Esophagus muscularis mucosa (tissue), 4 donors: ENCODE measurements at regions not wholly inside any gene's neighbourhood (a gene's known extent, or its start where the extent isn't known, plus 50 kb on each side); places are given as distances from the start of the nearest gene placed in this dataset.

Experiments used
- DNase-seq: peaks from one replicate; pipeline ENCODE4 v3.0.0-alpha.2; 2017; ENCODE audit errors: extremely low spot score
- H3K27ac ChIP-seq, 4 donors: fragments of 200-600 bp; sonication (generic); replicated peaks in 1 of 4; 1 replicate in 3 of 4; 2 replicates in 1 of 4; pipeline ENCODE4 v1.5.1; 2016 to 2019; ENCODE audit warnings: mild to moderate bottlenecking in 1 of 4
- H3K27me3 ChIP-seq, 4 donors: fragments of 200-600 bp; sonication (generic); one replicate each; pipeline versions ENCODE4 v1.5.1 to v1.6.0; 2016 to 2019
- H3K36me3 ChIP-seq, 4 donors: fragments of 200-600 bp; sonication (generic); one replicate each; pipeline ENCODE4 v1.5.1; 2016 to 2019
- H3K4me1 ChIP-seq, 4 donors: fragments of 200-600 bp; sonication (generic); one replicate each; pipeline ENCODE4 v1.5.1; 2016 to 2019
- H3K4me3 ChIP-seq, 4 donors: fragments of 200-600 bp; sonication (generic); 1 replicate in 2 of 4; 2 replicates in 2 of 4; pipeline ENCODE4 v1.5.1; 2016 to 2019; ENCODE audit warnings: mild to moderate bottlenecking in 4 of 4, moderate library complexity in 1 of 4
- H3K9me3 ChIP-seq, 4 donors: fragments of 200-600 bp; sonication (generic); 1 replicate in 3 of 4; 2 replicates in 1 of 4; pipeline ENCODE4 v1.5.1; 2016 to 2019
- EP300 ChIP-seq: sonication (generic); formaldehyde crosslinking; IDR thresholded peaks from one replicate; pipeline ENCODE4 v1.6.1; 2017; ENCODE audit warnings: antibody characterized with exemption
- POLR2A ChIP-seq: fragments of 450-650 bp; IDR thresholded peaks from one replicate; pipeline ENCODE4 v1.6.1; 2017; ENCODE audit warnings: antibody characterized with exemption, moderate library complexity, mild to moderate bottlenecking, low read depth
- WGBS: methylation state at CpG from one replicate; pipeline ENCODE4 v1.1.5; 2018; 5-methylcytosine and 5-hydroxymethylcytosine counted together
- intact Hi-C: fragments of 100-400 bp; cut with DNase I; formaldehyde crosslinking; loops from one replicate; pipeline ENCODE4 v1.15.1; 2023
- TF ChIP-seq, protein P1 (sequence below), 3 experiments: fragments of 200-600 bp in 2 of 3; fragments of 450-650 bp in 1 of 3; sonication (generic) in 2 of 3; IDR thresholded peaks; one replicate each; pipeline ENCODE4 v1.5.1; 2017 to 2019; ENCODE audit warnings: antibody characterized with exemption in 3 of 3, mild to moderate bottlenecking in 2 of 3, moderate library complexity in 1 of 3

DNA sequence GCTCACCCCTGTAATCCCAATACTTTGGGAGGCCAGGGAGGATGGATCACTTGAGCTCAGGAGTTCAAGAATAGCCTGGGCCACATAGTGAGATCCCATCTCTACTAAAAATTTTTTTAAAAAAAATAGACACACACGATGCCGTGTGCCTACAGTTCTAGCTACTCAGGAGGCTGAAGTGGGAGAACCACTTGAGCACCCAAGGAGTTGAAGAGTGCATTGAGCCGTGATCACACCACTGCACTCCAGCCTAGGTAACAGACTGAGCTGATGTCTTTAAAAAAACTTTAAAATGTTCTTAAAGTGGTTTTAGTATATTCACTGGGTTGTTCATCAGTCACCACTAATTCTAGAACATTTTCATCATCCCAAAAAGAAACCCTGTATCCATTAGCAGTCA, 51.9 kb upstream of the RNF38 start:
- Histone ChIP-seq H3K4me3 (no peak overlapping the region), H3K27ac (no peak overlapping the region), H3K36me3 (no peaks in the 10 kb centered on the region), H3K9me3 (no peaks in the 10 kb centered on the region), H3K4me1 (peaks cover 0 to 24% (median 13%) of the 10 kb centered on the region in 4 donors), H3K27me3 (no peaks in the 10 kb centered on the region)
- intact Hi-C loops, result loop anchor here (2.0 kb wide), 1 partner anchor 43 kb away; no protein-coding TSS in a partner anchor
- TF ChIP-seq, protein P1, sequence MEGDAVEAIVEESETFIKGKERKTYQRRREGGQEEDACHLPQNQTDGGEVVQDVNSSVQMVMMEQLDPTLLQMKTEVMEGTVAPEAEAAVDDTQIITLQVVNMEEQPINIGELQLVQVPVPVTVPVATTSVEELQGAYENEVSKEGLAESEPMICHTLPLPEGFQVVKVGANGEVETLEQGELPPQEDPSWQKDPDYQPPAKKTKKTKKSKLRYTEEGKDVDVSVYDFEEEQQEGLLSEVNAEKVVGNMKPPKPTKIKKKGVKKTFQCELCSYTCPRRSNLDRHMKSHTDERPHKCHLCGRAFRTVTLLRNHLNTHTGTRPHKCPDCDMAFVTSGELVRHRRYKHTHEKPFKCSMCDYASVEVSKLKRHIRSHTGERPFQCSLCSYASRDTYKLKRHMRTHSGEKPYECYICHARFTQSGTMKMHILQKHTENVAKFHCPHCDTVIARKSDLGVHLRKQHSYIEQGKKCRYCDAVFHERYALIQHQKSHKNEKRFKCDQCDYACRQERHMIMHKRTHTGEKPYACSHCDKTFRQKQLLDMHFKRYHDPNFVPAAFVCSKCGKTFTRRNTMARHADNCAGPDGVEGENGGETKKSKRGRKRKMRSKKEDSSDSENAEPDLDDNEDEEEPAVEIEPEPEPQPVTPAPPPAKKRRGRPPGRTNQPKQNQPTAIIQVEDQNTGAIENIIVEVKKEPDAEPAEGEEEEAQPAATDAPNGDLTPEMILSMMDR (IDR thresholded peaks at IDR 0.05), result no peak
- TF ChIP-seq POLR2A, result no peak
- DNase-seq, result no peak
- WGBS, result 96% methylated on average over 3 of the region's 3 CpGs

DNA sequence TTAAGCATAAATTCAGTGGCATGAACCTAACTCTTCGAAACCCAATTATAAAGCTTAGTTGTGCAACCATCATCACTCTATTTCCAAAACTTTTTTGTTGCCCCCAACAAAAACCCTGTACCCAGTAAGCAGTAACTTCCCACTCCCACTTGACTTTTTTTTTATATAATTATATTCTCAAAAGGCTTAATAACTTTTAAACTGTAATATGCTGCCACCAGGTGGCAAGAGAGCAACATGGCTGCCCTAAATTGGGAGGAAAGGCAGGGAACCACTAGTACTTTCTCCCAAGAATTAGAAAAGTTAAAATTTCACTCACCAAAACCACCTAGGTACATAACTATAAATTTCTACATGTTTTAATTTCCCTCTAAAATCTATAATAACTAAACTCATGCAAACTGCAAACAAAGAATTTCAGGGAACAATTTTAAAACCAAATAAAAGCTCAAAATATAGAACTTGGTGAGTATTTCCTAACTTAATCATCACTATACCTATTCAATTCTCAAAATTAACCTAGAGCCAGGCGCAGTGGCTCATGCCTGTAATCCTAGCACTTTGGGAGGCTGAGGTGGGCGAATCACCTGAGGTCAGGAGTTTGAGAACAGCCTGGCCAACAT, 50.2 kb upstream of the RNF38 start:
- no peaks in the 10 kb centered on the region for H3K36me3 ChIP-seq
- H3K4me1 ChIP-seq, result peaks cover 0 to 24% (median 13%) of the 10 kb centered on the region in 4 donors
- H3K9me3 ChIP-seq, result no peaks in the 10 kb centered on the region
- no peak for TF ChIP-seq EP300
- TF ChIP-seq, protein P1 (IDR thresholded peaks at IDR 0.05), result peak; percentile 61 to 73 (median 73)
- intact Hi-C loops, result loop anchor here (2.0 kb wide), 1 partner anchor 41 kb away; no protein-coding TSS in a partner anchor
- 97% methylated on average over 3 of the region's 3 CpGs for WGBS
- no peak for DNase-seq
- no peak overlapping the region for H3K4me3 ChIP-seq
- no peak overlapping the region for H3K27ac ChIP-seq
- no peaks in the 10 kb centered on the region for H3K27me3 ChIP-seq
